ENCODE measurements at regions not wholly inside any gene's neighbourhood (a gene's known extent, or its start where the extent isn't known, plus 50 kb on each side); places are given as distances from the start of the nearest gene placed in this dataset.

GRCh38 chr6:149130508-149130907, 187.0 kb upstream of the TAB2 start:
- Mint-ChIP-seq H3K27me3 (ENCODE audit: low read depth, unreplicated experiment) (no peaks in the 10 kb centered on the region), H3K36me3 (ENCODE audit: low read depth, unreplicated experiment) (peaks cover 2% of the 10 kb centered on the region), H3K4me3 (ENCODE audit: unreplicated experiment) (no peak overlapping the region), H3K9me3 (ENCODE audit: unreplicated experiment) (peaks cover 3% of the 10 kb centered on the region), H3K4me1 (ENCODE audit: low read depth, unreplicated experiment) (peaks cover 3% of the 10 kb centered on the region), H3K27ac (ENCODE audit: unreplicated experiment) (no peak overlapping the region)
- TF ChIP-seq CTCF (IDR thresholded peaks at IDR 0.05; ENCODE audit: insufficient read depth, low read depth, low read length) (no peak), EZH2 (IDR thresholded peaks at IDR 0.05; ENCODE audit: insufficient read depth, low read length) (no peak)
- no peak overlapping the region for H3K4me3 ChIP-seq (ENCODE audit: insufficient read depth, low read depth, low read length)
- H3K36me3 ChIP-seq (ENCODE audit: insufficient read depth, low read length), result no peaks in the 10 kb centered on the region
- no peak overlapping the region for H3K4me2 ChIP-seq (ENCODE audit: low read length)
- no peaks in the 10 kb centered on the region for H3K4me1 ChIP-seq (ENCODE audit: insufficient read depth, low read length)
- no peak overlapping the region for H3K9ac ChIP-seq (ENCODE audit: low read length)
- H2AFZ ChIP-seq (ENCODE audit: low read depth, low read length), result peak overlapping the region; percentile 5
- H3K27me3 ChIP-seq (ENCODE audit: insufficient read depth, low read length), result no peaks in the 10 kb centered on the region
- no peaks in the 10 kb centered on the region for H3K79me2 ChIP-seq (ENCODE audit: insufficient read depth, low read length)
- no peak overlapping the region for H3K27ac ChIP-seq (ENCODE audit: low read depth, low read length)
- no peak for FAIRE-seq
- DNase-seq (ENCODE audit: low read depth), result no peak
- no peaks in the 10 kb centered on the region for H4K20me1 ChIP-seq (ENCODE audit: insufficient read depth, low read length)
- H3K9me3 ChIP-seq (ENCODE audit: insufficient read depth, low read depth, low read length), result no peaks in the 10 kb centered on the region

- H3K79me2 ChIP-seq (ENCODE audit: insufficient read depth, low read length), result no peaks in the 10 kb centered on the region
- FAIRE-seq, result no peak
- Mint-ChIP-seq H3K4me1 (ENCODE audit: low read depth, unreplicated experiment) (peaks cover 3% of the 10 kb centered on the region), H3K4me3 (ENCODE audit: unreplicated experiment) (no peak overlapping the region), H3K9me3 (ENCODE audit: unreplicated experiment) (peaks cover 3% of the 10 kb centered on the region), H3K36me3 (ENCODE audit: low read depth, unreplicated experiment) (peaks cover 2% of the 10 kb centered on the region), H3K27me3 (ENCODE audit: low read depth, unreplicated experiment) (no peaks in the 10 kb centered on the region), H3K27ac (ENCODE audit: unreplicated experiment) (no peak overlapping the region)
- no peak for TF ChIP-seq CTCF (IDR thresholded peaks at IDR 0.05; ENCODE audit: insufficient read depth, low read depth, low read length)
- no peak for TF ChIP-seq EZH2 (IDR thresholded peaks at IDR 0.05; ENCODE audit: insufficient read depth, low read length)
- no peak overlapping the region for H2AFZ ChIP-seq (ENCODE audit: low read depth, low read length)
- H3K36me3 ChIP-seq (ENCODE audit: insufficient read depth, low read length), result no peaks in the 10 kb centered on the region
- no peak overlapping the region for H3K4me2 ChIP-seq (ENCODE audit: low read length)
- H3K9ac ChIP-seq (ENCODE audit: low read length), result no peak overlapping the region
- H3K4me3 ChIP-seq (ENCODE audit: insufficient read depth, low read depth, low read length), result no peak overlapping the region
- H3K27me3 ChIP-seq (ENCODE audit: insufficient read depth, low read length), result no peaks in the 10 kb centered on the region
- no peak for DNase-seq (ENCODE audit: low read depth)
- H4K20me1 ChIP-seq (ENCODE audit: insufficient read depth, low read length), result no peaks in the 10 kb centered on the region
- H3K9me3 ChIP-seq (ENCODE audit: insufficient read depth, low read depth, low read length), result no peaks in the 10 kb centered on the region
- no peak overlapping the region for H3K27ac ChIP-seq (ENCODE audit: low read depth, low read length)
- H3K4me1 ChIP-seq (ENCODE audit: insufficient read depth, low read length), result no peaks in the 10 kb centered on the region
Observed at GRCh38 chr6:149131891-149132290, 185.6 kb upstream of the TAB2 start.

GRCh38 chr6:149132336-149132735, 185.2 kb upstream of the TAB2 start:
- H3K27ac Mint-ChIP-seq (ENCODE audit: unreplicated experiment), result no peak overlapping the region
- DNase-seq (ENCODE audit: low read depth) (no peak), FAIRE-seq (no peak)
- Histone ChIP-seq H3K4me1 (ENCODE audit: insufficient read depth, low read length) (no peaks in the 10 kb centered on the region), H4K20me1 (ENCODE audit: insufficient read depth, low read length) (no peaks in the 10 kb centered on the region), H3K9me3 (ENCODE audit: insufficient read depth, low read depth, low read length) (no peaks in the 10 kb centered on the region), H3K4me2 (ENCODE audit: low read length) (no peak overlapping the region), H3K36me3 (ENCODE audit: insufficient read depth, low read length) (no peaks in the 10 kb centered on the region), H3K9ac (ENCODE audit: low read length) (no peak overlapping the region), H3K4me3 (ENCODE audit: insufficient read depth, low read depth, low read length) (no peak overlapping the region), H3K79me2 (ENCODE audit: insufficient read depth, low read length) (no peaks in the 10 kb centered on the region), H3K27ac (ENCODE audit: low read depth, low read length) (no peak overlapping the region), H2AFZ (ENCODE audit: low read depth, low read length) (no peak overlapping the region), H3K27me3 (ENCODE audit: insufficient read depth, low read length) (no peaks in the 10 kb centered on the region)
- TF ChIP-seq CTCF (IDR thresholded peaks at IDR 0.05; ENCODE audit: insufficient read depth, low read depth, low read length), result no peak
- TF ChIP-seq EZH2 (IDR thresholded peaks at IDR 0.05; ENCODE audit: insufficient read depth, low read length), result no peak
- peaks cover 3% of the 10 kb centered on the region for H3K4me1 Mint-ChIP-seq (ENCODE audit: low read depth, unreplicated experiment)
- no peaks in the 10 kb centered on the region for H3K27me3 Mint-ChIP-seq (ENCODE audit: low read depth, unreplicated experiment)
- H3K9me3 Mint-ChIP-seq (ENCODE audit: unreplicated experiment), result peaks cover 3% of the 10 kb centered on the region
- H3K36me3 Mint-ChIP-seq (ENCODE audit: low read depth, unreplicated experiment), result peaks cover 2% of the 10 kb centered on the region
- no peak overlapping the region for H3K4me3 Mint-ChIP-seq (ENCODE audit: unreplicated experiment)

Measured in astrocyte (in vitro differentiated cells and primary cell).